ENCODE measurements at regions not wholly inside any gene's neighbourhood (a gene's known extent, or its start where the extent isn't known, plus 50 kb on each side); places are given as distances from the start of the nearest gene placed in this dataset.

GRCh38 chr15:36501063-36501678, 78.3 kb upstream of the CDIN1 start:
- no peak for DNase-seq

- no peak for DNase-seq
Observed at GRCh38 chr15:36502509-36502908, 76.9 kb upstream of the CDIN1 start.

- DNase-seq: no peak
Observed at GRCh38 chr15:36506733-36507356, 72.6 kb upstream of the CDIN1 start.

DNA sequence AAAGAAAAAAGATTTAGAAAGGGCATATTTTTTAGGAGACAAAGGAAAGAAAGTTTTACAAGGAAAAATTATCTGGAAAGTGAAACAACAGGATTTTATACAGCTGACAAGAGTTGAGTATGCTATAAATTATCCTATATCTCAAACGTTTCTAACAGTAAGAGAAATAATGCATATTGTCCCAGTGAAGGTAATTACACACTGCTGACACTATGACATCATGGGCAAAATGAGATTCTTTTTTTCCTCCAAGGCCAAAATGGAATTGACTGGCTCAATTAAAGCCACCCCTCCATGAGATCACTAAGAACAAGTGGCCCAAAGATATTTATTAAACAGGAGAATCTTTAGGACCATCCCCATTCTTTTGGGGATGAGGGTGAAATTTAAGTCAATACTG, 72.0 kb upstream of the CDIN1 start:
- DNase-seq: no peak

DNA sequence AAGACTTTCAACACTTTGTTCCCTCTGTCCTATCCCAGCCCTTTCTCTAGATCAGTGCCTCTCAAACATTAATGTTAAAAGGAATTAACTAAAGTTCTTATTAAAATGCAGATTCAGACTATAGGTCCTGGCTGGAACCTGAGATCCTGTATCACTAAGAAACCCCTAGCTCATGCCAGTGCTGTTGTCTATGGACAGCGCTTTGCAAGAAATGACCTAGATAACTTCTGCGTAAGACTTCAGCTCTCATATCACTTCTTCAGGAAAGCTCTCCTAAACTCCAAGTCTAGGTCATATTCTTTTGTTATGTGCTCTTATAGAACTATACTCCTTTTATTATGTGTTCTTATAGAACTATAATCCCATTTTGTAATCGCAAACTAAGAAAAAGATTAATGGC, 67.8 kb upstream of the CDIN1 start:
- DNase-seq: no peak

GRCh38 chr15:36517758-36518157, 61.7 kb upstream of the CDIN1 start:
- DNase-seq: no peak

- DNase-seq: no peak
Observed at GRCh38 chr15:36519067-36519466, 60.4 kb upstream of the CDIN1 start.

DNA sequence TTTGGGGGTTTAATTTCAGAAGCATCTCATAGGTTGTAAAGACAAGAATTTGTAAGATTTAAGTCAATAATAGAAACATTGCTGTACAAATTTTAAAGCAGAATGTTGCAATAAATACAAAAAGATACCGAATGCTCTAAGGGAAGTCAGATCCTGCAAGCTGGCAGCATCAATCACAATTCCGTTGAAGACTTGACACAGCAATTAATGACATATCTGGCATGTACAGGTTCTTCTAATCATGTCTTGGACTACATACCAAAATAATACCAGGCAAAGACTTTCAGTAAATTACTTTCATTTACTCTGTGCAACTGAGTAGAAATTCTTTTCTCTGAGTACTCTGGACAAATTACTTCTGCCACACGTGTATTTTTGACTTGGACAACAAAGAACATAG, 54.0 kb upstream of the CDIN1 start:
- no peak for DNase-seq

DNA sequence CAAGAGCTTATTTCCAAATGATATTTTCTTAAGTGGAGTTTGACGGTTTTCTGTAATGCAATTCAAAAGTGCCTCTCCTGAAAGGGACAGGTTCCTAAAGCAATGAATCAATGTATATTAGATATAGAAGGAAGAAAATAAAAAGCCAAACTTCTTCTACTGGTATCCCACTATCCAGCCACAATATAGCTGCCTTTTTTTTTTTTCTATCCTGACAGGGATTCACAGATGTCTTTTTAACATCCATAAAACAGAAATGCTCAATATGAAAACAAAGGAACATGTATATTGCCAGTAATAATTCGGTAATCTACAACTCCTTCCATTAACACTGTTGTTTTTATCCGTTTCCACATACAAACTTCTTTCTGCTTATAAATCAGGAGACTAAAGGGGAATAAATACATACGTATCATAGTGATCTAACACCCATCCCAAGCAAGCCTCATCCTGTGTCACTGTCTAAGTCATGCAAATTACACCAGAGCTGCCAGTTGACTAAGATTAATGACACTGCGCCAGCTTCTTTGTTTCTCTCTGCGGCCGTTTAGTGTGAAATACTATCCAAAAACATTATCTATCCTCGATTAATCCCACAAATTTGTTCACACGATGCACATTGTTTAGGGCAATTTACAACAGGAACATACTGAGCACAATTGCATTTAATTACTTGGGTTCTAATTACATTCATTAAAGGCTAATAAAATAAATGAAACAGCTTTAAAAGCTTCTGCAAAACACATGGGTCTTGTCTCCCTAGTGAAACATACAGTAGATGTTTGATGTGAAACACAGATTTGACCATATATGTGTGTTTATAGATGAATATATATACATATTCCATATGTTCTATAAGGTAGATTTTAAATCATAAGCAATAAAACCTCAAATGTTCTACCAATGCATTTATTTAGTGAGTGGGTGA, 51.9 kb upstream of the CDIN1 start:
- DNase-seq: no peak

DNA sequence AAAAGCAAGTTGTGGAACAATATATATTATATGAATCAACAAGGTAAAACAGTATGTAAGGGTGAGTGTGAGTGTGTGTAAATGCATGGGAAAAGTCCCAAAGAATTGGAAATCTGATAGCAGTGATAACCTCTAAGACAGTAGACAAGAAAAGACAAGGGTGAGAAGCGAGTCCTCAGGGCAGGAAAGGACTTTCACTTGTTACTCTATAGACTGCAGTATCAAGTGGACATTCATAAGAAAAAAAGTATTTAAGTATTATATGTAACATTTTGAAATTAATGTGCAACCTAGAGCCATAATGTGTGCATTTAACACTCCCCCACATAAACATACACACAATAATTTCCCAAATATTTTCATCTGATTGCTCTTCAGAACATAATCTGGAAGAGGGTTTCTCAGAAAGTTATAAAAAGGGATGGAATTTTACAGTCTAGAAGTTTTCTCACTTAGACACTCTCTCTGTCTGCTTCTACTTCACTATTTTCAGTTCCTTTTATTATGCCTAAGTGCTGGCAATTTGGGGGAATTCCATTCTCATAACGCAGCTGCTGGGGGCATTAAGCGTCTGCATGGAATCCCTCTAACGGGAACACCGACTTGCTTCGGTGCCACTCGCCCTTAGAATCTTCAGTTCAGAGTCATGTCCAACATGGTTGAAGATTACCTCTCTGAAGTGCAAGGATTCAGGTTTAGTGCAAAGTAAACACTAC, 50.0 kb upstream of the CDIN1 start:
- no peak for DNase-seq
